ENCODE measurements at regions not wholly inside any gene's neighbourhood (a gene's known extent, or its start where the extent isn't known, plus 50 kb on each side); places are given as distances from the start of the nearest gene placed in this dataset.
"Not testable (repeated sequence)": the region's sequence is repeated elsewhere in the genome, so short reads cannot be mapped to it uniquely, and the experiment has no call there.

- TF ChIP-seq CTCF (IDR thresholded peaks at IDR 0.05) (no peak), POLR2A (IDR thresholded peaks at IDR 0.05) (no peak)
These were observed 205.4 kb upstream of the NFIA start for GRCh38 chr1:60876952-60877351.

GRCh38 chr1:60875138-60875537 is 207.2 kb upstream of the NFIA start:
- WGBS, 4 donors = 65 to 86% (median 77%) methylated on average over 1 of the region's 1 CpG
- no peak overlapping the region for H3K4me3 ChIP-seq
- no peaks in the 10 kb centered on the region for H3K4me1 ChIP-seq
- no peaks in the 10 kb centered on the region for H3K9me3 ChIP-seq
- ATAC-seq = peak in 1 of 4 donors; percentile 47
- H3K27me3 ChIP-seq = no peaks in the 10 kb centered on the region
- DNase-seq = no peak
- intact Hi-C loops (cut with DNase I) = no loop called here
- H3K27ac ChIP-seq = no peak overlapping the region
- no peak for TF ChIP-seq CTCF (IDR thresholded peaks at IDR 0.05)
- TF ChIP-seq POLR2A (IDR thresholded peaks at IDR 0.05) = no peak
- H3K36me3 ChIP-seq = no peaks in the 10 kb centered on the region

More at GRCh38 chr1:60876952-60877351, 205.4 kb upstream of the NFIA start:
- Histone ChIP-seq H3K4me3 (no peak overlapping the region), H3K4me1 (no peaks in the 10 kb centered on the region), H3K9me3 (no peaks in the 10 kb centered on the region), H3K27me3 (no peaks in the 10 kb centered on the region), H3K36me3 (no peaks in the 10 kb centered on the region), H3K27ac (no peak overlapping the region)
- intact Hi-C loops (cut with DNase I) = no loop called here
- WGBS, 4 donors = 87 to 92% (median 89%) methylated on average over 1 of the region's 1 CpG
- ATAC-seq (no peak), DNase-seq (no peak)

GRCh38 chr1:60874718-60875117 is 207.6 kb upstream of the NFIA start:
- peak in 2 of 4 donors; percentile 24 to 59 for ATAC-seq

GRCh38 chr1:60873396-60873795 is 209.0 kb upstream of the NFIA start:
- WGBS, 4 donors = 96 to 98% (median 96%) methylated on average over 18 of the region's 18 CpGs
- H3K27me3 ChIP-seq; ATAC-seq; H3K9me3 ChIP-seq; H3K4me3 ChIP-seq; H3K4me1 ChIP-seq; H3K27ac ChIP-seq; intact Hi-C loops (cut with DNase I); H3K36me3 ChIP-seq; DNase-seq: not testable (repeated sequence)

More at GRCh38 chr1:60874718-60875117, 207.6 kb upstream of the NFIA start:
- TF ChIP-seq CTCF (IDR thresholded peaks at IDR 0.05) = no peak
- no peak for TF ChIP-seq POLR2A (IDR thresholded peaks at IDR 0.05)
- Histone ChIP-seq H3K4me1 (no peaks in the 10 kb centered on the region), H3K4me3 (no peak overlapping the region), H3K9me3 (no peaks in the 10 kb centered on the region), H3K27me3 (no peaks in the 10 kb centered on the region), H3K27ac (no peak overlapping the region), H3K36me3 (no peaks in the 10 kb centered on the region)
- peak in 1 of 5 donors; percentile 33 for DNase-seq
- WGBS, 4 donors = 80 to 90% (median 88%) methylated on average over 4 of the region's 4 CpGs
- intact Hi-C loops (cut with DNase I) = no loop called here

- intact Hi-C loops (cut with DNase I) = no loop called here
- no peaks in the 10 kb centered on the region for H3K9me3 ChIP-seq
- H3K4me3 ChIP-seq = no peak overlapping the region
- no peak for TF ChIP-seq CTCF (IDR thresholded peaks at IDR 0.05)
- no peaks in the 10 kb centered on the region for H3K36me3 ChIP-seq
- ATAC-seq (no peak), DNase-seq (no peak)
- no peak overlapping the region for H3K27ac ChIP-seq
- H3K4me1 ChIP-seq = peaks cover 0 to 9% (median 1%) of the 10 kb centered on the region in 12 donors
- 55 to 62% (median 57%) methylated on average over 8 of the region's 8 CpGs for WGBS, 4 donors
- H3K27me3 ChIP-seq = no peaks in the 10 kb centered on the region
These were observed 209.8 kb upstream of the NFIA start for GRCh38 chr1:60872426-60873054.
